Putamen (tissue), 1 donor: ENCODE measurements at regions not wholly inside any gene's neighbourhood (a gene's known extent, or its start where the extent isn't known, plus 50 kb on each side); places are given as distances from the start of the nearest gene placed in this dataset.
"Not testable (repeated sequence)": the region's sequence is repeated elsewhere in the genome, so short reads cannot be mapped to it uniquely, and the experiment has no call there.

Experiments used
- DNase-seq: peaks from one replicate; pipeline ENCODE4 v3.0.0-alpha.2; 2016; ENCODE audit warnings: low spot score

GRCh38 chr12:28060871-28061270 lies 88.3 kb upstream of the PTHLH start:
- DNase-seq, result no peak

GRCh38 chr12:28063355-28063880 lies 90.9 kb upstream of the PTHLH start:
- no peak for DNase-seq

- no peak for DNase-seq
These were observed 92.8 kb upstream of the PTHLH start for GRCh38 chr12:28065374-28065773.

- DNase-seq, result no peak
These were observed 93.5 kb upstream of the PTHLH start for GRCh38 chr12:28065889-28066630.

GRCh38 chr12:28066879-28067278 lies 94.3 kb upstream of the PTHLH start:
- no peak for DNase-seq

- DNase-seq, result no peak
These were observed 95.9 kb upstream of the PTHLH start for GRCh38 chr12:28068467-28068866.

GRCh38 chr12:28079539-28079938 lies 107.0 kb upstream of the PTHLH start:
- DNase-seq, result no peak

GRCh38 chr12:28082096-28082495 lies 108.2 kb upstream of the CCDC91 start:
- no peak for DNase-seq

- DNase-seq, result no peak
These were observed 106.2 kb upstream of the CCDC91 start for GRCh38 chr12:28083840-28084678.

GRCh38 chr12:28086521-28087155 lies 103.6 kb upstream of the CCDC91 start:
- no peak for DNase-seq

- DNase-seq, result no peak
These were observed 101.5 kb upstream of the CCDC91 start for GRCh38 chr12:28088566-28089272.

- no peak for DNase-seq
These were observed 100.9 kb upstream of the CCDC91 start for GRCh38 chr12:28089338-28089737.

- DNase-seq, result no peak
These were observed 99.4 kb upstream of the CCDC91 start for GRCh38 chr12:28090835-28091234.

- DNase-seq, result no peak
These were observed 97.9 kb upstream of the CCDC91 start for GRCh38 chr12:28092396-28092795.

- no peak for DNase-seq
These were observed 93.6 kb upstream of the CCDC91 start for GRCh38 chr12:28096649-28097048.

- DNase-seq, result no peak
These were observed 93.0 kb upstream of the CCDC91 start for GRCh38 chr12:28097221-28097620.

- not testable (repeated sequence) for DNase-seq
These were observed 91.0 kb upstream of the CCDC91 start for GRCh38 chr12:28099245-28099644.

- DNase-seq, result no peak
These were observed 90.4 kb upstream of the CCDC91 start for GRCh38 chr12:28099871-28100270.

GRCh38 chr12:28100717-28101116 lies 89.5 kb upstream of the CCDC91 start:
- DNase-seq, result no peak

- DNase-seq, result no peak
These were observed 85.9 kb upstream of the CCDC91 start for GRCh38 chr12:28104316-28104715.

- no peak for DNase-seq
These were observed 85.1 kb upstream of the CCDC91 start for GRCh38 chr12:28104903-28105864.
